ENCODE measurements at regions not wholly inside any gene's neighbourhood (a gene's known extent, or its start where the extent isn't known, plus 50 kb on each side); places are given as distances from the start of the nearest gene placed in this dataset.

DNA sequence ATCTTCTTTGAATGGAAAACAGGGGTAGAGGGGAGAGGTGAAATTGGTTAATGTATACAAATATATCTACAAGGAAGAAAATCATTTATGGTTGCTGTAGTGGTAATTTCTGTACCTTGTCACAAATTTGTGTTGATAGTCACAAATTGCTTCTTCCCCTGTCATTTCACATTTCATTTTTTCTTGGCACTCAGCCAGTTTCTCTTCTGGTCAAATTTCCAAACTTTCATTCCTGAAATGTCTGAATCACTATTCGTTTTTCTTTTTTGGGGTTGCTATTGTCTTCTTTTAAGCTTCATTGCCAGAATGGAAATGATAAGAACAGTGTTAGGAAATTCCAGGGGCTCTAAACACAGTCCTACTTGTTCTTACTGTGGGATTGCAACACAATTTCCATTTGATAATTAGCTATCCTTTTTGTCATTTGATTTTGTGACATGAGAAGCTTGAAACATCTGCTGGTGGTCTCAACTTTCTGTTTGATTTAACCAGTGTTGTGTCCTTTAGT, 136.0 kb upstream of the GCFC2 start:
- TF ChIP-seq, protein P1, sequence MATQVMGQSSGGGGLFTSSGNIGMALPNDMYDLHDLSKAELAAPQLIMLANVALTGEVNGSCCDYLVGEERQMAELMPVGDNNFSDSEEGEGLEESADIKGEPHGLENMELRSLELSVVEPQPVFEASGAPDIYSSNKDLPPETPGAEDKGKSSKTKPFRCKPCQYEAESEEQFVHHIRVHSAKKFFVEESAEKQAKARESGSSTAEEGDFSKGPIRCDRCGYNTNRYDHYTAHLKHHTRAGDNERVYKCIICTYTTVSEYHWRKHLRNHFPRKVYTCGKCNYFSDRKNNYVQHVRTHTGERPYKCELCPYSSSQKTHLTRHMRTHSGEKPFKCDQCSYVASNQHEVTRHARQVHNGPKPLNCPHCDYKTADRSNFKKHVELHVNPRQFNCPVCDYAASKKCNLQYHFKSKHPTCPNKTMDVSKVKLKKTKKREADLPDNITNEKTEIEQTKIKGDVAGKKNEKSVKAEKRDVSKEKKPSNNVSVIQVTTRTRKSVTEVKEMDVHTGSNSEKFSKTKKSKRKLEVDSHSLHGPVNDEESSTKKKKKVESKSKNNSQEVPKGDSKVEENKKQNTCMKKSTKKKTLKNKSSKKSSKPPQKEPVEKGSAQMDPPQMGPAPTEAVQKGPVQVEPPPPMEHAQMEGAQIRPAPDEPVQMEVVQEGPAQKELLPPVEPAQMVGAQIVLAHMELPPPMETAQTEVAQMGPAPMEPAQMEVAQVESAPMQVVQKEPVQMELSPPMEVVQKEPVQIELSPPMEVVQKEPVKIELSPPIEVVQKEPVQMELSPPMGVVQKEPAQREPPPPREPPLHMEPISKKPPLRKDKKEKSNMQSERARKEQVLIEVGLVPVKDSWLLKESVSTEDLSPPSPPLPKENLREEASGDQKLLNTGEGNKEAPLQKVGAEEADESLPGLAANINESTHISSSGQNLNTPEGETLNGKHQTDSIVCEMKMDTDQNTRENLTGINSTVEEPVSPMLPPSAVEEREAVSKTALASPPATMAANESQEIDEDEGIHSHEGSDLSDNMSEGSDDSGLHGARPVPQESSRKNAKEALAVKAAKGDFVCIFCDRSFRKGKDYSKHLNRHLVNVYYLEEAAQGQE (IDR thresholded peaks at IDR 0.05; ENCODE audit: low read depth, low read length), result no peak
- TF ChIP-seq, protein P2, sequence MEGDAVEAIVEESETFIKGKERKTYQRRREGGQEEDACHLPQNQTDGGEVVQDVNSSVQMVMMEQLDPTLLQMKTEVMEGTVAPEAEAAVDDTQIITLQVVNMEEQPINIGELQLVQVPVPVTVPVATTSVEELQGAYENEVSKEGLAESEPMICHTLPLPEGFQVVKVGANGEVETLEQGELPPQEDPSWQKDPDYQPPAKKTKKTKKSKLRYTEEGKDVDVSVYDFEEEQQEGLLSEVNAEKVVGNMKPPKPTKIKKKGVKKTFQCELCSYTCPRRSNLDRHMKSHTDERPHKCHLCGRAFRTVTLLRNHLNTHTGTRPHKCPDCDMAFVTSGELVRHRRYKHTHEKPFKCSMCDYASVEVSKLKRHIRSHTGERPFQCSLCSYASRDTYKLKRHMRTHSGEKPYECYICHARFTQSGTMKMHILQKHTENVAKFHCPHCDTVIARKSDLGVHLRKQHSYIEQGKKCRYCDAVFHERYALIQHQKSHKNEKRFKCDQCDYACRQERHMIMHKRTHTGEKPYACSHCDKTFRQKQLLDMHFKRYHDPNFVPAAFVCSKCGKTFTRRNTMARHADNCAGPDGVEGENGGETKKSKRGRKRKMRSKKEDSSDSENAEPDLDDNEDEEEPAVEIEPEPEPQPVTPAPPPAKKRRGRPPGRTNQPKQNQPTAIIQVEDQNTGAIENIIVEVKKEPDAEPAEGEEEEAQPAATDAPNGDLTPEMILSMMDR (IDR thresholded peaks at IDR 0.05), result no peak
- TF ChIP-seq POLR2AphosphoS5 (IDR thresholded peaks at IDR 0.05; ENCODE audit: low read depth, low read length) (no peak), CHD2 (IDR thresholded peaks at IDR 0.05; ENCODE audit: low read length, partially characterized antibody) (no peak), GABPA (IDR thresholded peaks at IDR 0.05; ENCODE audit: low read depth) (no peak), RAD21 (IDR thresholded peaks at IDR 0.05; ENCODE audit: low read length) (no peak), SMC3 (IDR thresholded peaks at IDR 0.05; ENCODE audit: low read depth, low read length) (no peak), EZH2phosphoT487 (IDR thresholded peaks at IDR 0.05; ENCODE audit: borderline replicate concordance, low read depth) (no peak), RXRA (IDR thresholded peaks at IDR 0.05; ENCODE audit: borderline replicate concordance, low read depth) (no peak), TAF1 (IDR thresholded peaks at IDR 0.05; ENCODE audit: borderline replicate concordance, low read depth, low read length) (no peak)
- TF ChIP-seq, protein P3, sequence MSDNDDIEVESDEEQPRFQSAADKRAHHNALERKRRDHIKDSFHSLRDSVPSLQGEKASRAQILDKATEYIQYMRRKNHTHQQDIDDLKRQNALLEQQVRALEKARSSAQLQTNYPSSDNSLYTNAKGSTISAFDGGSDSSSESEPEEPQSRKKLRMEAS (IDR thresholded peaks at IDR 0.05; ENCODE audit: low read depth), result no peak
- TF ChIP-seq, protein P4, sequence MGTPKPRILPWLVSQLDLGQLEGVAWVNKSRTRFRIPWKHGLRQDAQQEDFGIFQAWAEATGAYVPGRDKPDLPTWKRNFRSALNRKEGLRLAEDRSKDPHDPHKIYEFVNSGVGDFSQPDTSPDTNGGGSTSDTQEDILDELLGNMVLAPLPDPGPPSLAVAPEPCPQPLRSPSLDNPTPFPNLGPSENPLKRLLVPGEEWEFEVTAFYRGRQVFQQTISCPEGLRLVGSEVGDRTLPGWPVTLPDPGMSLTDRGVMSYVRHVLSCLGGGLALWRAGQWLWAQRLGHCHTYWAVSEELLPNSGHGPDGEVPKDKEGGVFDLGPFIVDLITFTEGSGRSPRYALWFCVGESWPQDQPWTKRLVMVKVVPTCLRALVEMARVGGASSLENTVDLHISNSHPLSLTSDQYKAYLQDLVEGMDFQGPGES (IDR thresholded peaks at IDR 0.05; ENCODE audit: low read depth, low read length), result no peak
